ENCODE measurements at regions not wholly inside any gene's neighbourhood (a gene's known extent, or its start where the extent isn't known, plus 50 kb on each side); places are given as distances from the start of the nearest gene placed in this dataset.

GRCh38 chr7:49396229-49396628 lies 377.2 kb upstream of the VWC2 start:
- TF ChIP-seq, protein P1, sequence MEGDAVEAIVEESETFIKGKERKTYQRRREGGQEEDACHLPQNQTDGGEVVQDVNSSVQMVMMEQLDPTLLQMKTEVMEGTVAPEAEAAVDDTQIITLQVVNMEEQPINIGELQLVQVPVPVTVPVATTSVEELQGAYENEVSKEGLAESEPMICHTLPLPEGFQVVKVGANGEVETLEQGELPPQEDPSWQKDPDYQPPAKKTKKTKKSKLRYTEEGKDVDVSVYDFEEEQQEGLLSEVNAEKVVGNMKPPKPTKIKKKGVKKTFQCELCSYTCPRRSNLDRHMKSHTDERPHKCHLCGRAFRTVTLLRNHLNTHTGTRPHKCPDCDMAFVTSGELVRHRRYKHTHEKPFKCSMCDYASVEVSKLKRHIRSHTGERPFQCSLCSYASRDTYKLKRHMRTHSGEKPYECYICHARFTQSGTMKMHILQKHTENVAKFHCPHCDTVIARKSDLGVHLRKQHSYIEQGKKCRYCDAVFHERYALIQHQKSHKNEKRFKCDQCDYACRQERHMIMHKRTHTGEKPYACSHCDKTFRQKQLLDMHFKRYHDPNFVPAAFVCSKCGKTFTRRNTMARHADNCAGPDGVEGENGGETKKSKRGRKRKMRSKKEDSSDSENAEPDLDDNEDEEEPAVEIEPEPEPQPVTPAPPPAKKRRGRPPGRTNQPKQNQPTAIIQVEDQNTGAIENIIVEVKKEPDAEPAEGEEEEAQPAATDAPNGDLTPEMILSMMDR (IDR thresholded peaks at IDR 0.05; ENCODE audit: insufficient read depth, low read length): no peak
- DNase-seq (ENCODE audit: low read depth): no peak

DNA sequence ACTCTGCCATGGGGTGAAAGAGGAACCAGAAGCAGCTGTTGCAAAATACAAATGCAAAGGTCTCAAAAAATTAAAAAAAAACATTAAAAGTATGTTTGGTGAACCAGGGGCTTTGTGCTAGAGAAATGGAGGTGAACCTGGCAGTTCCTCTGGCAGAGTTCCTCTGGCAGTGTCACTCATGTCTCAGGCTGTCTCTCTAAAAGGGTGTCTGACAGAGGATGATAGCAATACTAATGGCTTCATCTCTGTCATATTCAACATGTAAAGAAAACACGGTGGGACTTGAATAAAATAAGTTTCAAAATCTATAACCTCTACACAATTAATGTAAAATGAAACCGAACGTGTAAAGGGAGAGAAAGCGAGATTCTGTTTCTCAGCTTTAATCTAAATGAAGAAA lies 375.7 kb upstream of the VWC2 start:
- no peak overlapping the region for H3K4me3 ChIP-seq (ENCODE audit: low read depth, low read length)
- no peak for DNase-seq (ENCODE audit: low read depth)
- TF ChIP-seq, protein P1 (IDR thresholded peaks at IDR 0.05; ENCODE audit: insufficient read depth, low read length): no peak

More at GRCh38 chr7:49396229-49396628, 377.2 kb upstream of the VWC2 start:
- no peak overlapping the region for H3K4me3 ChIP-seq (ENCODE audit: low read depth, low read length)

- DNase-seq (ENCODE audit: low read depth): no peak
- TF ChIP-seq, protein P1 (IDR thresholded peaks at IDR 0.05; ENCODE audit: insufficient read depth, low read length): no peak
These were observed 375.2 kb upstream of the VWC2 start for GRCh38 chr7:49398236-49398635.

DNA sequence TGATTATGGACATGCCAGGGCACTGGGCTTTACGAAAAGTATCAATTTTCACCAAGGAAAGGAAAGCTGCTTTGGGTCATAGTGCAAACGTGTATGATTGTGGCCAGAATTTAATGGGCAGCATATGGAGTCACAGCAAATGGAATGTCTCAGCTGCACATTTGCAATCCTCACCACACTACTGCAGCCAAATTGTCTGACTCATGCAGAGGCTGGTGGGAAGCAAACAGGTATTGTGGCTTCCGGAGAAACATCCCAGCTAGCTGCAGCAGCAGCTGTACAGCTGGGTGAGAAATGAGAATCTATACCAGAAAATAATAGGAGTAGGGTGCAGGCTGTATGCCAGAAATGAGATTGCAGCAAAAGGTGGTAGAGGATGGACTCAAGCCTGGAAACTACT lies 374.7 kb upstream of the VWC2 start:
- DNase-seq (ENCODE audit: low read depth): no peak
- no peak overlapping the region for H3K4me3 ChIP-seq (ENCODE audit: low read depth, low read length)
- TF ChIP-seq, protein P1 (IDR thresholded peaks at IDR 0.05; ENCODE audit: insufficient read depth, low read length): no peak

More at GRCh38 chr7:49398236-49398635, 375.2 kb upstream of the VWC2 start:
- no peak overlapping the region for H3K4me3 ChIP-seq (ENCODE audit: low read depth, low read length)

DNA sequence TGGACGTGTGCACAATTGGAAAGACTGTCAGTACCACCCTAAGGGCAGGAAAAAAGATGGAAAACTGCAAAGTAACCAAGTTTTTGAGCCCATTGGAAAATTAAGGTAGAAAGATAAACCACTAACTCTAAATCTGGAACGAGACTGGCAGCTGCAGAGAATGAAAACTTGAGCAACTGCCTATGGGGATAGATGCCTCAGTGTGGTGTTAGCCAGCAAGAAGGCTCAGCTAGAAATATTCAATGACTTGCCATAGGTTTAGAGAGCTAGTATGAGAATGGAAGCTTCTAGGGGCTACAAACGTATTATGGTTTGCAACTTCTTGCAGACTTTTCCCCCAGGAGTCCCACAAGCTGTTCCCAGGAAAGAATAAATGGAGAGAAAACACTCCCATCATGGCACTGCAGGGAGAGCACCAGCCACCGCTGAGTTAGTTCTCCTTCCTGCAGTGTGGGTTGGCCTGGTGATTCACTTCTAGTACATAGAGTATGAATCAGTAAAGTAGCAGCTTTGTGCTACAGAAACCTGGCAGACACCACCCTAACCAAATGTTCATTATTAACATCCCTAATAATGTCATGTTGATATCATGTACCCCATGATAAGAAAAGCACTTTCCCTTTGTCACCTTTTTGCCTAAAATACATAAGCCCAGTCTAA lies 372.4 kb upstream of the VWC2 start:
- TF ChIP-seq, protein P1 (IDR thresholded peaks at IDR 0.05; ENCODE audit: insufficient read depth, low read length): no peak
- no peak for DNase-seq (ENCODE audit: low read depth)
- no peak overlapping the region for H3K4me3 ChIP-seq (ENCODE audit: low read depth, low read length)

DNA sequence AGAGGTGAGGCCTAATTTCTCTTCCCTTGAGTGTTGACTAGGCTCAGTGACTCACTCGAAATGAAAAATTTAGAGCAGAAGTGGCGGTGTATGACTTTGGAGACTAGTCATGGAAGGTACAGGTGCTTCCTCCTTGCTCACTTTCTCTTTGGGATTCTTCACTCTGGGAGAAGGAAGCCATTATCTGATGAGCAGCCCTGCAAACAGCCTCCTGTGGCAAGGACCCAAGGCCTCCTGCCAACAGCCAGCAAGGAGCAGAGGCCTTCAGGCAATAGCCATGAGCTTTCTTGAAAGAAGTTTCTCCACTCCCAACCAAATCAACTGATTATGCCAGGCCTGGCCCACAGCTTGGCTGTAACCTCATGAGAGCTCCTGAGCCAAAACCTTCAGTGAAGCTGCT lies 369.6 kb upstream of the VWC2 start:
- TF ChIP-seq, protein P1 (IDR thresholded peaks at IDR 0.05; ENCODE audit: insufficient read depth, low read length): no peak
- DNase-seq (ENCODE audit: low read depth): no peak
- no peak overlapping the region for H3K4me3 ChIP-seq (ENCODE audit: low read depth, low read length)

DNA sequence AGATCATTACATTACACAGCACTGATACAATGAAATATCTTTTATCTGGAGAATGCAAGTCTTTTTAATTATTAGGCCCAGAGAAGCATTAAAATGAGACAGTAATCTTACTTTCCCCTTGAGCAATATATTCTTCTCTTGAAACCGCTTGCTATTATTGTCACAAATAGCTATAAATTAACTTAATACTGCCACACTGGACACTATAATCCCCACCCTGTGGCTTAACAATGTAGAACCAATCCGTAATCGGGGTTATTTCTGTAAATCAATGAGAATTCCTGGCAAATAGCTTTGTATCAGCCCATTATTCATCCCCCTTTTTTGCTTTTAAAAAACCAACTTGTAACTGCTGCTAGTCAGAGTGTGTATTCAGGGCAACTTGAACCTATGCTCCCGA lies 366.2 kb upstream of the VWC2 start:
- no peak for DNase-seq (ENCODE audit: low read depth)
- TF ChIP-seq, protein P1 (IDR thresholded peaks at IDR 0.05; ENCODE audit: insufficient read depth, low read length): no peak

More for the DNA sequence above, 366.2 kb upstream of the VWC2 start:
- no peak overlapping the region for H3K4me3 ChIP-seq (ENCODE audit: low read depth, low read length)

Data from fibroblast of the aortic adventitia (primary cell).